NCI-H128 (cell line): ENCODE measurements at regions not wholly inside any gene's neighbourhood (a gene's known extent, or its start where the extent isn't known, plus 50 kb on each side); places are given as distances from the start of the nearest gene placed in this dataset.

ENCODE experiments used
- DNase-seq: peaks from one replicate; lab custom pipeline; 2025; ENCODE audit not compliant: unreplicated experiment; lab: John Stamatoyannopoulos, UW

DNA sequence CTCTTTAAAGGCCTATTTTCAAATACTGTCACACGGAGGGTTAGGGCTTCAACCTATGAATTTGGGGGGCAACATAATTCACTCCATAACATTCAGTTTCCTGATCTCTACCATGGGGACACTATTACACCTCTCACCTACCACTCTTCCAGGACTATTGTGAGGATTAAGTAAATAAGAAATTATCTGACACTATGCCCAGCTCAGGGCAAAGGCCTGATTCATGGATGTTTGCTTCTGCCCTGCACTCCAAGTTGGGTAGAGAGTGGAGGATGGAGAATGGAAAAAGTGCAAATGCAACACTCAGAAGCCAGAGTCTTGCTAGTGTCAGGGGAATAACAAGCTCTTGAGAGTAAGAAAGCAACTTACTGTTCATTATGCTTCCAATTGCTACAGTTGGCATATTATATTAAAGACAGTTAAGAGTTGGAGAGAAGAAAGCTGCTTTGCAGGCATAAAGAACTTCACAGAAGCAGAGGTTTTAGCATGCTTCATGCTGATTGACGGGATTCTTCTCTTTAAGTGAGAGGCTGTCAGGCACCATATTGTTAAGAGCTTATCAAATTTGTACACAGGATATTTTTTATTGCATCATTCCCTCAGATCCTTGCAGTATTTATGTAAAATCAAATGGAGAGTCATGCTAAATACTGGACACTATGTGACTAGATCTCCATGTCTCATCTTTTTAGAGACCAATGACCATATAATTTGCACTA lies 375.3 kb downstream of the VPS13C start:
- no peak for DNase-seq

DNA sequence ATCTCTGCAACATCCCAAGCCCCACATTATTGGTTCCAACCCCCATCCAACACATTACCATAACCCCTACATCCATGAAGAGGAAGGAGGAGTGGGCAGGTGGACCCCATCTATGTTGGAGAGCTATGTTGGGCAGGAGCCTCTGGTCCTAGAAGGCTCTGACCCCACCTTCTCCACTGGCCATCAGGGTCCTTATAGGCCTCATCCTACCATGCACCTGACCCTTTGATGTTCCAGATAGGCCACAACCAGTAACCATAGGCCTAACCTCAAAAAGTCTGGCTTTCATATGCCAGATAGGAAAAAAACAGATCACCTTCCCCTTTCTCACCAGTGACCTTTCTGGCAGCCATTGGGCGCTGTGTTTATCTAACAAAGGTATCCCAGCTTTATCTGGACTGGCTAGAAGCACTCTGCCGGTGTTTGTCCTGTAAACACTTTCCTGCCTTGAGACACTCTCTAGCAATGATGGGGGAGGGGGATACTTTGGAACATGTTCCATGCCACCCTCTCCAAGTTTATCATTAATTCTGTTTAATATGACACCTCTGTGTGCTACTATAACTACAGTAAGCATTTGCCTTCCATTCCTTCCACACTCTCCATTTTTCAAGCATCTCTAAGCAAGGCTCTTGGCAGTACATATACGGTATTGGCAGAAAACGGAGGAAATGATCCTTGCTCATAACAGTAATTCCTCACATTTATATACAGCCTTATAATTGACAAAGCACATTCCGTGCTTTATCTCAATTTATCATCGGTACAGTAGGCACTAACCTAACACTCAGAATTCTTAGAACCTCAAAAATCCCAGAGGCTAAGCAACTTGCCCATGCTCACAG lies 377.1 kb downstream of the VPS13C start:
- no peak for DNase-seq

DNA sequence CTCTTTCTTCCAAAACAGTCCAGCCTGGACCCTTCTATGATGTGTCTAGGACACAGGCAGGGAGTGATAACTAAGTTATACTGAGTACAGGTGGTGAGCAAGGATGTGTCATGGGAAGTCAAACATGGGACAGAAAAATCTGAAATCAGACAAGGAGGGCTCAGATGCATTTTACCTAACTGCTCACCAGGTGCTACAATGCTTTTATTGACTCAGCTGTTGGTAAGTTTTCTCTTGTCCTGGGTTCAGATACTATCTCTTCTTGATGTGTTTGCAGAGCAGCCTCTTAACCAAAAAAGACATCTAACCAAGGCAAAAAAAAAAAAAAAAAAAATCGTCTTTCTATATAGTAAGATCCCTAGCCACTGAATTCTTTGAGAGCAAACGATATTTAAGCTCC lies 378.6 kb downstream of the VPS13C start:
- DNase-seq, result no peak

DNA sequence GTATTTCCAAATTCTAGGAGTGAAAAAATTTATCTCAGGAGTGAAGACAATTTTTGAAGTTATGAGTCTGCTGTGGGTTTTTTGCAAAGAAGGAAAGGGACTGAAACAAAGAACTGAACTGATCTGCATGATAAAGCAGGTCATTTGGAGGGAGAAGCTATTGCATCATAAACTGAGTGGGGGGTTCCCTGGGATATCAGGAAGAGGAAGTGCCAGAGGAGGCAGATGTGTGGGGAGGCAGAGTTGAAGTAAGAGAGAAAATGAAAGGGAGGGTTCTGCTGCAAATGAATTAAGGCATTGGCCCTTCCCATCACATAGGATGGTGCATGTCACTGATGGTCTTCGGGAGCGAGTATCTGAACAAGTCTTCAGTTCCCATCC lies 379.2 kb downstream of the VPS13C start:
- DNase-seq, result no peak

- no peak for DNase-seq
Measured at GRCh38 chr15:61680260-61681037, 379.8 kb downstream of the VPS13C start.

- DNase-seq, result no peak
Measured at GRCh38 chr15:61671736-61672135, 388.5 kb downstream of the VPS13C start.

GRCh38 chr15:61668444-61668843 lies 391.8 kb downstream of the VPS13C start:
- DNase-seq, result no peak

DNA sequence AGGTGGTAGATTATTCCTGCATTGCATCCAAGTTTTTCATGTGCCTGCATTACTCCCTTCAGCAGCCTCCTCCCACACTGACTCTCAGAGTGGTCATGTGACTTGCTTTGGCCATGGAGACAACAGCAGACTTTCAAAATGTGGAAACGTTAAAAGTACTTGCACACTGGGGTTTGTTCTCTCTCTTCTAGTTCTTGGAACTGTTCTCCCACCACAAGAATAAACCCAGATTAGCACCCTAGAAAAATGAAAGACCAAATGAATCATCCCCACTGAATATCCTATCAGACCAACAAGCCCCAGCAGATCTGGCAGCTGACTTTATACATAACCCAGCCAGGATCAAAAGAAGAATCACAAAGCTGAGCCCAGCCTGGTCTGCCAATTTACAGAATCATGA lies 398.5 kb downstream of the VPS13C start:
- no peak for DNase-seq

GRCh38 chr15:61660579-61660978 lies 399.7 kb downstream of the VPS13C start:
- no peak for DNase-seq

- no peak for DNase-seq
Measured at GRCh38 chr15:61659566-61660190, 400.6 kb downstream of the VPS13C start.

GRCh38 chr15:61657461-61657860 lies 402.8 kb downstream of the VPS13C start:
- DNase-seq, result no peak

DNA sequence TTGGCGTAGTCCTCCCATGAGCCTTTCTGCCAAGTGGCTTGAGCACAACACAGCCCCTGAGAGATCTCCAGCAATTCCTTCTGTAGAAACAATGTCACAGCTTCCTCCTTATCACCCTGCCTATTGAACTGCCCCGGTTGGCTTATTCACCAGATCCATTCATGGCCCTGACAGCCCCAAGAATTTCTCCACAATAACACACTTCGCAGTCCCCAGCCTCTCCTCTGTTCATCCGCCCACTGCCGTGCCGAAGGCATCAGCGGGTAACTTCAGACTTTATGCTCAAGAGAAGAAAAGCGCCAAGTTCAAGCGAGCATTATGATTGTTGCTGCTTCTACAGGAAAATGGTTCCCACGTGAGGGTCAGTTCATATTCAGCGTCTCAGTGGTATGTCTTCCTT lies 403.9 kb downstream of the VPS13C start:
- DNase-seq, result no peak

DNA sequence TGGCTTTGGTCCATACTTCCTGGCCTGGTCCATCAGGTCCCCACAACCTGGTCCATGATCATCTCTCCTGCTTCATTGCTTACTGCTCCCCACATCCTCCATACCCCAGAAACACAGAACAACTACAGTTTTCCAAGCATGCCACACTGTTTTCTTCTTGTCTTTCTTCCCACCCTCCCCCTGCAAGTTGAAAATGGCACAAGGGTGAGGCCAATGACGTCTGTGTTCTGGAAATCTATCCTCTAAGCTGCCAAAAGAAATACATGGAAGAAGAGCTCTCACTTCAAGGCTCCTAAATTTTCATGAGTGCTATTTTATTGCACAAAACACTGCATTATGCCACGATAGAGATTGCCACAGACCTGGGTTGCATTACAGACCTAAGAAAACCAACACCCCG lies 404.4 kb downstream of the VPS13C start:
- DNase-seq, result no peak

GRCh38 chr15:61654918-61655317 lies 405.3 kb downstream of the VPS13C start:
- no peak for DNase-seq

DNA sequence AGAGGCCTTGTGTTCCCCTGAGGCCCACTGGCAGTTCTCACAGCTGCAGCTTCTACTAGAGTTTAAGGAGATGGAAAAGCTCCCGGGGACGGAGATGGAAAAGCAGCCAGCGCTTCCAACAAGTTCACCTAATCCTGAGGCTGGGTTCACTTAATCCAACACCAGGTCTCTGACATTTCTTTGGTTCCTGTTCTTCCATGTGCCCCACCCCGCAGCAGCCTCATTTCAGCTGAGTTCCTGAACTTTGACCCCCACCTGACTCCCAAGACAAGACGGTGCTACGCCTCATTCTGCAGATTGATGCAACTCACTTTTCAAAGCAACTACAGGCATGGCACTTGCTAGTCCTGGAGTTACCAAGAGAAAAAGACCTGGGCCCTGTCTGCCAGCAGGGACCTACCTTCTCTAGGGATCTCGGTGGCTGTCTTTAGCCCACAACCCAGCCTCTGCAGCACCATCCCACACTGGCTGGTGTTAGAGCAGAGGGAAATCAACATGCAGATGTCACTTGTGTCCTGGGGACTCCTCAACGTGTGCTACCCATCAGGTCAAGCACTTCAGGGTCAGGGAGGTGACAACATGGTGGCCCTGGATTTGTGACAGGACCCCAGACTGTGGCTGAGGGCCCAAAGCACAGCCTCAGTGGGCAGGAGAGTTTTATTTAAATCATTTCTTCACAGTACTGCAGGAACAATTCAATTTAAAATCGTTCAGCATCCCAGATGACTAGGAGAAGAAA lies 406.1 kb downstream of the VPS13C start:
- DNase-seq, result no peak

DNA sequence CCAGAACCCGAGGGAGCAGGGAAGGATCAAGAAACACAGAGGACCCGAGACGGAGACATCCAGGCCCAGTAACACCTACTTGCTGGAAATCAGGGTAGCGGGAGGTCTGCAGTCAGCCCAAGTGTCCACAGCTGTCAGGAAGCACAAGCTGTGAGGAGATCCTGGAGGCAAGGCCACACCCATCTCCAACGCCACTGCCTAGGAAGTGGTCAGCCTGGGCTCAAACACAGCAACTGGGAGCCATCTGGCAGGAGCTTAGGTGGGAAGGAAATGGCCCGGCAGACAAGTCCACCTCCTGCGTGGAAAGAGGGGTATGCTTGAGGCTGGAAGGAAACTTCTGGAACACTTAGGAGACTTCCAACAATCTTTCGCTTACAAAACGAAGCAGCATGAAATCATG lies 407.1 kb downstream of the VPS13C start:
- no peak for DNase-seq

- DNase-seq, result no peak
Measured at GRCh38 chr15:61651267-61651666, 409.0 kb downstream of the VPS13C start.

GRCh38 chr15:61649046-61649445 lies 411.2 kb downstream of the VPS13C start:
- DNase-seq, result no peak

DNA sequence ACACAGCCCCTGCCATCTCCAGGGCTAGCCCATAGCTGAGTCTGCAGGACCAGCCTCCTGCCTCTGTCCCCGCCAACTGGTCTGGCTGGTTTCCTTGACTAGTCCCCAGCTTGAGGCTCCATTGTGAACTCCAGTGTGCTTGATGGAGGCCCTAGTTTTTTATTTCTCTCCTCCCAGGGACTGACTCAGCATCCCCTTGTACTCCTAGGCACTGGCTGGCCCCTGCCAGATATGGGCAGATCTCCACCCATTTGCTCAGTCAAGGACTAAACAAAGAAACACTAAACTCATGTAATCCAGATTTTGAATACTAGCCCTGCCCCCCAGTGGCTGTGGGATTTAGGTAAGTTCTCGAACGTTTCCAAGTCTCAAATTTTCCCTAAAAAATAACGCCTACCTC lies 415.4 kb upstream of the RORA start:
- DNase-seq, result no peak

DNA sequence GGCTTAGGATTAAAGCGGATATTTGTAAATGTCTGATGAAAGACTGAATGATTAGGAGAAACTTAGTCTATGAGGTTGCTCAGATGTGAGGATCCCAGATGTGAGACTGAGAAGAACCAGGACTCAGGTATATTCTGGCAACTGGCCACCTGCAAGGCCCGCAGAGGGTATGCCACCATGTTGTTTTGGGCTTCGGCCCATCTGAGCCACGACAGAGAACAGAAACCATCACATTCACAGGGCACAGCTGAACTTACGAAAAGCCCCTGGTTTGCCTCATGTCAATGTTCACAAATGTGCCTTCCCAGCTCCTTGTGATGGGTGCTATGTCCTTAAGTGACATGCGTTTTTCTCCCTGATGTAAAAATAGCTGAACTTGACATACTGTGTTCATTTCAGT lies 412.5 kb upstream of the RORA start:
- DNase-seq, result no peak

GRCh38 chr15:61640756-61641155 lies 411.7 kb upstream of the RORA start:
- DNase-seq, result no peak
